Ishikawa (cell line): ENCODE measurements at regions not wholly inside any gene's neighbourhood (a gene's known extent, or its start where the extent isn't known, plus 50 kb on each side); places are given as distances from the start of the nearest gene placed in this dataset.

ENCODE experiments used
- CEBPB ChIP-seq: IDR thresholded peaks from 2 replicates; pipeline ENCODE4 v1.6.1; 2012
- CREB1 ChIP-seq: IDR thresholded peaks from 2 replicates; pipeline ENCODE4 v1.6.1; 2012; ENCODE audit warnings: low read depth
- EGR1 ChIP-seq: IDR thresholded peaks from 2 replicates; pipeline ENCODE4 v1.6.1; 2012
- EP300 ChIP-seq: IDR thresholded peaks from 2 replicates; pipeline ENCODE4 v1.6.1; 2012; ENCODE audit warnings: borderline replicate concordance
- FOXM1 ChIP-seq: IDR thresholded peaks from 2 replicates; pipeline ENCODE4 v1.6.1; 2012; ENCODE audit warnings: low read depth, borderline replicate concordance
- MAX ChIP-seq: IDR thresholded peaks from 2 replicates; pipeline ENCODE4 v1.6.1; 2012
- NFIC ChIP-seq: IDR thresholded peaks from 2 replicates; pipeline ENCODE4 v1.6.1; 2012
- RAD21 ChIP-seq: IDR thresholded peaks from 2 replicates; pipeline ENCODE4 v1.6.1; 2012; ENCODE audit warnings: low read depth
- REST ChIP-seq: IDR thresholded peaks from 2 replicates; pipeline ENCODE4 v1.6.1; 2012; ENCODE audit warnings: low read depth, mild to moderate bottlenecking
- TAF1 ChIP-seq: IDR thresholded peaks from 2 replicates; pipeline ENCODE4 v1.6.1; 2012; ENCODE audit warnings: low read depth, mild to moderate bottlenecking
- TEAD4 ChIP-seq: IDR thresholded peaks from 2 replicates; pipeline ENCODE4 v1.6.1; 2012
- USF1 ChIP-seq: IDR thresholded peaks from 2 replicates; pipeline ENCODE4 v1.6.1; 2012
- YY1 ChIP-seq: IDR thresholded peaks from 2 replicates; pipeline ENCODE4 v1.6.1; 2012; ENCODE audit warnings: low read depth

- TF ChIP-seq EGR1, result no peak
- no peak for TF ChIP-seq REST
- no peak for TF ChIP-seq RAD21
- TF ChIP-seq EP300, result no peak
- no peak for TF ChIP-seq TAF1
- no peak for TF ChIP-seq MAX
- no peak for TF ChIP-seq USF1
- TF ChIP-seq CEBPB, result no peak
- no peak for TF ChIP-seq CREB1
- TF ChIP-seq FOXM1, result no peak
- no peak for TF ChIP-seq TEAD4
- TF ChIP-seq NFIC, result no peak
- no peak for TF ChIP-seq YY1
Measured at GRCh38 chr6:166005401-166005943, 162.2 kb downstream of the TBXT start.
